PC-3 (cell line): ENCODE measurements at regions not wholly inside any gene's neighbourhood (a gene's known extent, or its start where the extent isn't known, plus 50 kb on each side); places are given as distances from the start of the nearest gene placed in this dataset.

ENCODE experiments used
- EZH2 ChIP-seq: fragments of 300-600 bp; sonication (generic); IDR thresholded peaks from one replicate; pipeline ENCODE4 v1.6.1; 2017; ENCODE audit warnings: antibody characterized with exemption, mild to moderate bottlenecking, low read length; ENCODE audit not compliant: unreplicated experiment
- TF ChIP-seq, protein P1 (sequence below): fragments of 300-600 bp; sonication (generic); conservative IDR thresholded peaks from 2 replicates; pipeline ENCODE4 v1.5.1; 2017; ENCODE audit warnings: antibody characterized with exemption, low read depth, mild to moderate bottlenecking, low read length

DNA sequence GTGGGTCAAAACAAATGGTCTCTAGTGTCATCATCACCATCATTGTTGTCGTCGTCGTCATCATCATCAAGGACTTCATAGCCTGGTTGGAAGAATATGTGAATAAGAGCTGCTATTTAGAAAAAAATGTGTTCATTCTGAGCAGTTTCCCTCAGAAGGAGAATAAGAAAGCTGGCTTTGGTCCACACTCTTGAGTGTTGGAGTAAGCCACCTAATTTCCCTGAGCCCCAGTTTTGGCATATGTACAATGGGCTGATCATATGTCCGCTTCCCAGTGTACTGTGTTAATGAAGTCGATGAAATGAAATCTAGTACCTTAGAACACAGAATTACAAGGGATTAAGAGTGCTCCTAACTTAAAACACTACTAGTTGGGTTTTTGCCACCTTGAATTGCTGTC lies 545.5 kb downstream of the CCDC171 start:
- TF ChIP-seq, protein P1, sequence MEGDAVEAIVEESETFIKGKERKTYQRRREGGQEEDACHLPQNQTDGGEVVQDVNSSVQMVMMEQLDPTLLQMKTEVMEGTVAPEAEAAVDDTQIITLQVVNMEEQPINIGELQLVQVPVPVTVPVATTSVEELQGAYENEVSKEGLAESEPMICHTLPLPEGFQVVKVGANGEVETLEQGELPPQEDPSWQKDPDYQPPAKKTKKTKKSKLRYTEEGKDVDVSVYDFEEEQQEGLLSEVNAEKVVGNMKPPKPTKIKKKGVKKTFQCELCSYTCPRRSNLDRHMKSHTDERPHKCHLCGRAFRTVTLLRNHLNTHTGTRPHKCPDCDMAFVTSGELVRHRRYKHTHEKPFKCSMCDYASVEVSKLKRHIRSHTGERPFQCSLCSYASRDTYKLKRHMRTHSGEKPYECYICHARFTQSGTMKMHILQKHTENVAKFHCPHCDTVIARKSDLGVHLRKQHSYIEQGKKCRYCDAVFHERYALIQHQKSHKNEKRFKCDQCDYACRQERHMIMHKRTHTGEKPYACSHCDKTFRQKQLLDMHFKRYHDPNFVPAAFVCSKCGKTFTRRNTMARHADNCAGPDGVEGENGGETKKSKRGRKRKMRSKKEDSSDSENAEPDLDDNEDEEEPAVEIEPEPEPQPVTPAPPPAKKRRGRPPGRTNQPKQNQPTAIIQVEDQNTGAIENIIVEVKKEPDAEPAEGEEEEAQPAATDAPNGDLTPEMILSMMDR, result no peak
- no peak for TF ChIP-seq EZH2
